BJ (cell line): ENCODE measurements at regions not wholly inside any gene's neighbourhood (a gene's known extent, or its start where the extent isn't known, plus 50 kb on each side); places are given as distances from the start of the nearest gene placed in this dataset.

Experiments
- CTCF ChIA-PET: fragments of 350-600 bp; formaldehyde crosslinking; extraction: SDS; loops from one replicate; lab custom pipeline; 2021; ENCODE audit warnings: antibody characterized with exemption, inconsistent platforms; lab: Yijun Ruan, JAX
- POLR2A ChIA-PET: fragments of 300-600 bp; sonication (Branson Sonifier 250); formaldehyde crosslinking; extraction: SDS; loops from one replicate; lab custom pipeline; 2021; ENCODE audit warnings: antibody characterized with exemption; lab: Charles Lee
- DNase-seq: peaks from one replicate; pipeline ENCODE4 v3.0.0-alpha.2; 2011; ENCODE audit warnings: low read depth
- H3K27me3 ChIP-seq: 2 replicates; pipeline ENCODE4 v1.6.0; 2011; ENCODE audit warnings: low read length; ENCODE audit not compliant: control insufficient read depth, insufficient read depth
- H3K36me3 ChIP-seq: 2 replicates; pipeline ENCODE4 v1.5.1; 2011; ENCODE audit warnings: low read length; ENCODE audit not compliant: control insufficient read depth, insufficient read depth
- H3K4me3 ChIP-seq: 2 replicates; pipeline ENCODE4 v1.5.1; 2011; ENCODE audit warnings: low read depth, mild to moderate bottlenecking, control low read depth, low read length
- TF ChIP-seq, protein P1 (sequence below): IDR thresholded peaks from 2 replicates; pipeline ENCODE4 v1.5.1; 2011; ENCODE audit warnings: low read depth, mild to moderate bottlenecking, control low read depth, inconsistent platforms, low read length, moderate library complexity; ENCODE audit not compliant: insufficient read depth

DNA sequence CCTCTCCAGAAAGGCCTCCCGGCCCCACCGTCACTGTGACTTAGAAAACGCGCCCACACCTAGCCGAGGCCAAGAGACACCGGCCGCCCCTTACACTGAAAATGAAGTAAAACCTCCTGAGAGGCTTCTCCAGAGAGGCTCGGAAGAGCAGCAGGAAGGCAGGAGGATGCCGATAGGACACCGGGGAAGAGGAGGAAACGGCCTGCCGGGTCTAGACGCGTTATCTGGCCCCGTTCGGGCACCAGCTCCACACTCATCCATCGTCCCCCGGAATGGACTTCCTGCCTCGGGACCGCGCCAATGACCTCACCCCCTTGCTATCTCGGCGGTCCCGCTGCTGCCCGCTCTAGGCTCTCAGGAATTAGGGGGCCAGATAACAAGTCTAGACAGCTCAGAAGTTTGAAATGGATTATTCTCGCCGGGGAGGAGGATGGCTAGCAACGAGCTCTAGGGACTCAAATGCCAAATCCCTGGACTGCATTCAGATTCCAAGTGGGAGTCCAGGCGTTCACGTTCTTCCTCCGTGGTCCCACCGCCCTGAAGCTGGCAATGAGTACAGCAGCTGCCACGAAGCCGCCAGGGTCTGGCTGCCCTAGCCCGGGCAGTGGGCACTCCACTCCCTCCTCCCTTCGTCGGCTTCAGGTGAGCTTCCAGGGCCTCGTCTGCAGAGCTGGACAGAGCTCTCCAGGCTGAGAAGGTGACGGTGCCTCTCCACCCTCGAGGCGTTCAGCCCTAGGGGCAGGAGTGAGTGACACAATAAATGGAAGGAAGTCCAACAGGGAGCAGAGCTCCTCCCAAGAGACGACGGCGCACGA is 350.9 kb downstream of the FOXL1 start:
- TF ChIP-seq, protein P1, sequence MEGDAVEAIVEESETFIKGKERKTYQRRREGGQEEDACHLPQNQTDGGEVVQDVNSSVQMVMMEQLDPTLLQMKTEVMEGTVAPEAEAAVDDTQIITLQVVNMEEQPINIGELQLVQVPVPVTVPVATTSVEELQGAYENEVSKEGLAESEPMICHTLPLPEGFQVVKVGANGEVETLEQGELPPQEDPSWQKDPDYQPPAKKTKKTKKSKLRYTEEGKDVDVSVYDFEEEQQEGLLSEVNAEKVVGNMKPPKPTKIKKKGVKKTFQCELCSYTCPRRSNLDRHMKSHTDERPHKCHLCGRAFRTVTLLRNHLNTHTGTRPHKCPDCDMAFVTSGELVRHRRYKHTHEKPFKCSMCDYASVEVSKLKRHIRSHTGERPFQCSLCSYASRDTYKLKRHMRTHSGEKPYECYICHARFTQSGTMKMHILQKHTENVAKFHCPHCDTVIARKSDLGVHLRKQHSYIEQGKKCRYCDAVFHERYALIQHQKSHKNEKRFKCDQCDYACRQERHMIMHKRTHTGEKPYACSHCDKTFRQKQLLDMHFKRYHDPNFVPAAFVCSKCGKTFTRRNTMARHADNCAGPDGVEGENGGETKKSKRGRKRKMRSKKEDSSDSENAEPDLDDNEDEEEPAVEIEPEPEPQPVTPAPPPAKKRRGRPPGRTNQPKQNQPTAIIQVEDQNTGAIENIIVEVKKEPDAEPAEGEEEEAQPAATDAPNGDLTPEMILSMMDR, result no peak
- ChIA-PET CTCF (no interaction called here), POLR2A (interaction anchor here (0.7 kb wide), 1 partner anchor 23 kb away, joined by 3 read pairs; no protein-coding TSS in a partner anchor)
- Histone ChIP-seq H3K36me3 (no peaks in the 10 kb centered on the region), H3K27me3 (peaks cover 17% of the 10 kb centered on the region), H3K4me3 (no peak overlapping the region)
- no peak for DNase-seq

DNA sequence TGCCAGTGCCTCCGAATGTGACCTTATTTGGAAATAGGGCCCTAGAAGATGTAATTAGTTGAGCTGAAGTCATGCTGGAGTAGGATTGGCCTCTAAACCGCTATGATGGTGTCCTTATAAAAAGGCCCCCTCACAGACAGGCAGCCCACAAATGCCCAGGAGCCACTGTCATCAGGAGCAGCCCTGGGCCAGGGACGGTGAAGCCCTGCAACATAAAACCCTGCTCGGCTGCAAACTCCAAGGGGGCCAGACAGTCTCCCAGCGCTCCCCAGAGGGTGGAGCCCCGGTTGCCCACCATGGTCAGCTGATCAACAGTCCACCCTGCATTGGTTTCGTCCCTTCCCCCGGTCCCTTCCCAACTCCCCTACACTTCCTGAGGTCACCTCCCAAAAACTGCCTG is 351.7 kb downstream of the FOXL1 start:
- Histone ChIP-seq H3K4me3 (no peak overlapping the region), H3K27me3 (peaks cover 23% of the 10 kb centered on the region), H3K36me3 (no peaks in the 10 kb centered on the region)
- CTCF ChIA-PET, result no interaction called here
- no peak for DNase-seq
- POLR2A ChIA-PET, result no interaction called here
- TF ChIP-seq, protein P1, result no peak

DNA sequence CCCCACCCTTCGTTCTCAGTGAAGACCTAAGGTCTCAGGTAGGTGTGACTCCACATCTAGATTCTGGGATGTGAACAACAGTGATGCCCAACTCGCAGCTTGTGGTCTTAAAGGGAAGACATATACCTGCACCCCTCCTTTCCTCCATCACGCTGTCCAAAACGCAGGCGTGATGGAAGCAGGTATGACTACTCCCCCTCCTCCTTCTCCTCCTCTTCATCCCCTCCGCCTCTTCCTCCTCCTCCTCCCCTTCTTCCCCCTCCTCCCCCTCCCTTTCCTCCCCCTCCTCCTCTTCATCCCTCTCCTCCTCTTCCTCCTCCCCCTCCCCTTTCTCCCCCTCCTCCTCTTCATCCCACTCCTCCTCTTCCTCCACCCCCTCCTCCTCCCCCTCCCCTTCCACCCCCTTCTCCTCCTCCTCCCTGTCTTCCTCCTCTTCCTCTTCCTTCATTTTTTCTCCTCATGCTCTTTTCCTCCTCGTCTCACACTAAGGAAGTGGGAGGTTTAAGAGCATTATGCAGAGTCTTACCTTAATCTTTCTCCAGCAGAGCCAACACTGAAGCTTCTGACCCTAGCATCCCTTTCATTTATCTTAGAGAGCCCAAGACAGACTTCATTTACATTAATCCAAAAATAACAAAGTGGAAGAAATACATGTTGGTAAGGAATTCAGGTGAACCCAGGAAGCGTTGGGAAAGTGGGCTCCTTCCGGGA is 352.5 kb downstream of the FOXL1 start:
- CTCF ChIA-PET, result no interaction called here
- Histone ChIP-seq H3K4me3 (no peak overlapping the region), H3K27me3 (peaks cover 23% of the 10 kb centered on the region), H3K36me3 (no peaks in the 10 kb centered on the region)
- TF ChIP-seq, protein P1, result no peak
- POLR2A ChIA-PET, result no interaction called here
- no peak for DNase-seq

DNA sequence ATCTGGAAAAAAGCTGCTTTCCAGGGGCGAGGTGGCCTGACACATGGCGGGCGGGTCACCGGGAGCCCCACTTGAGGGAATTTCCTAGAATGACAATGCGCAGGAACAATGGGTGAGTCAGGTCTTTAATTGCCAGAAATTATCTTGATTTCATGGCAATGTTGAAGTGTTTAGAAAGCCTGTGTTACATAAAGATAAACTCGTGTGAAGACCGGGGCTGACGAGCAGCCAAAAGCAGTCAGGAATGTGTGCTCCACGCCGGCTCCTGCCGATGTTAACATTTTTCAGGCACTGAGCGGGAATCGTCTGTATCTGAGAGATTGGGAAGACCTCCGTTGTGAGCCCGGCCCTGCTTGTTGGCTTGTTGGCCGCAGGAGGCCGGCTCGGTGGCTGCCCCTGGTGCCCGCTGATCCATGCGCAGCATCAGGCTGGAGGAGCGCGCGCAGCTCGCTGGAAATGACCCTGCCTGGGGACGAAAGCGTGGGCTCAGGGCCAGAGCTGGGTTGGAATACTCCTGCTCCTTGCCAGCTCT is 353.1 kb downstream of the FOXL1 start:
- CTCF ChIA-PET, result no interaction called here
- peaks cover 27% of the 10 kb centered on the region for H3K27me3 ChIP-seq
- H3K4me3 ChIP-seq, result no peak overlapping the region
- H3K36me3 ChIP-seq, result no peaks in the 10 kb centered on the region
- DNase-seq, result peak; percentile 52
- POLR2A ChIA-PET, result no interaction called here
- TF ChIP-seq, protein P1, result no peak

DNA sequence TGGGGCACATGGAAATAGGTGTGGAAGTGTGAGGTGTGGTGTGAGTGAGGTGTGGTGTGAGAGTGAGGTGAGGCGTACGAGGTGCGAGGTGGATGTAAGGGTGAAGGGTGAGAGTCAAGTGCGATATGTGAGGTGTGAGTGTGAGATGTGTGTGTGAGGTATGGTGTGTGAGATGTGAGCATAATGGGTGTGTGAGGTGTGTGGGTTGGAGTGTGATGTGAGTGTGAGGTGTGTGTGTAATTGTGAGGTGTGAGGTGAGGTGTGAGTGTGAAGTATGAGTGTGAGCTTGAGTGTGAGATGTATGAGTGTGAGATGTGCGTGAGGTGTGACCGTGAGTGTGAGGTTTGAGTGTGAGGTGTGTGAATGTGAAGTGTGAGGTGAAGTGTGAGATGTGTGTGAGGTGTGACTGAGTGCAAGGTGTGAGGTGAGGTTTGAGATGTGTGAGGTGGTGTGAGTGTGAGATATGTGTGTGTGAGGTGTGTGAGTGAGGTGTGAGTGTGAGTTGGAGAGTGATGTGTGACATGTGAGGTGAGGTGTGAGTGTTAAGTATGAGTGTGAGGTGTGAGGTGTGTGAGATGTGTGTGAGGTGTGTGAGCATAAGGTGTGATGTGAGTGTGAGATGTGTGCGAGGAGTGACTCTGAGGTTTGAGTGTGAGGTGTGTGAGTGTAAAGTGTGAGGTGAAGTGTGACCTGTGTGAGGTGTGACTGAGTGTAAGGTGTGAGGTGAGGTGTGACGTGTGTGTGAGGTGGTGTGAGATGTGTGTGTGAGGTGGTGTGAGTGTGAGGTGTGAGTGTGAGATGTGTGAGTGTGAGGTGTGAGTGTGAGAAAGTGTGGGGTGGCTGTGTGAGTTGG is 354.0 kb downstream of the FOXL1 start:
- POLR2A ChIA-PET, result no interaction called here
- TF ChIP-seq, protein P1, result no peak
- H3K36me3 ChIP-seq, result no peaks in the 10 kb centered on the region
- H3K27me3 ChIP-seq, result peaks cover 31% of the 10 kb centered on the region
- no peak for DNase-seq
- H3K4me3 ChIP-seq, result no peak overlapping the region
- CTCF ChIA-PET, result no interaction called here
